Smooth muscle cell (in vitro differentiated cells): ENCODE measurements at regions not wholly inside any gene's neighbourhood (a gene's known extent, or its start where the extent isn't known, plus 50 kb on each side); places are given as distances from the start of the nearest gene placed in this dataset.

Source experiments
- DNase-seq: peaks from one replicate; lab custom pipeline; 2025; ENCODE audit not compliant: unreplicated experiment; lab: John Stamatoyannopoulos, UW
- H2AFZ ChIP-seq: fragments of 200-600 bp; sonication (generic); 2 replicates; pipeline ENCODE4 v1.6.0; 2016; ENCODE audit warnings: antibody characterized with exemption, low read depth, mild to moderate bottlenecking
- H3F3A ChIP-seq: fragments of 200-600 bp; sonication (generic); 2 replicates; pipeline ENCODE4 v1.6.0; 2017; ENCODE audit warnings: antibody characterized with exemption, low read depth
- H3K27ac ChIP-seq: fragments of 200-600 bp; sonication (generic); 2 replicates; pipeline ENCODE4 v1.5.1; 2016; ENCODE audit warnings: low read depth, mild to moderate bottlenecking
- H3K27me3 ChIP-seq: fragments of 200-600 bp; sonication (generic); 2 replicates; pipeline ENCODE4 v1.6.1; 2016; ENCODE audit warnings: low read depth, mild to moderate bottlenecking
- H3K36me3 ChIP-seq: fragments of 200-600 bp; sonication (generic); 2 replicates; pipeline ENCODE4 v1.5.1; 2016; ENCODE audit warnings: low read depth
- H3K4me1 ChIP-seq: fragments of 200-600 bp; sonication (generic); 2 replicates; pipeline ENCODE4 v1.5.1; 2016; ENCODE audit warnings: low read depth
- H3K4me2 ChIP-seq: fragments of 200-600 bp; sonication (generic); 2 replicates; pipeline ENCODE4 v1.6.0; 2016; ENCODE audit warnings: mild to moderate bottlenecking
- H3K4me3 ChIP-seq: fragments of 200-600 bp; sonication (generic); 2 replicates; pipeline ENCODE4 v1.5.1; 2016; ENCODE audit warnings: mild to moderate bottlenecking
- H3K79me2 ChIP-seq: fragments of 200-600 bp; sonication (generic); 2 replicates; pipeline ENCODE4 v1.6.0; 2016; ENCODE audit warnings: low read depth, mild to moderate bottlenecking
- H3K9ac ChIP-seq: fragments of 200-600 bp; sonication (generic); 2 replicates; pipeline ENCODE4 v1.6.0; 2016; ENCODE audit warnings: low read depth
- H3K9me3 ChIP-seq: fragments of 200-600 bp; sonication (generic); replicated peaks from 2 replicates; pipeline ENCODE4 v1.5.1; 2016; ENCODE audit warnings: low read depth
- H4K20me1 ChIP-seq: fragments of 200-600 bp; sonication (generic); 2 replicates; pipeline ENCODE4 v1.6.0; 2016; ENCODE audit warnings: low read depth
- WGBS: methylation state at CpG from one replicate; pipeline ENCODE4 v1.1.7; 2016; ENCODE audit warnings: low lambda C conversion rate; 5-methylcytosine and 5-hydroxymethylcytosine counted together
- TF ChIP-seq, protein P1 (sequence below): fragments of 200-600 bp; sonication (generic); IDR thresholded peaks from 2 replicates; pipeline ENCODE4 v1.5.1; 2017; ENCODE audit warnings: borderline replicate concordance, mild to moderate bottlenecking, antibody characterized with exemption; ENCODE audit not compliant: insufficient read depth, poor library complexity, severe bottlenecking

DNA sequence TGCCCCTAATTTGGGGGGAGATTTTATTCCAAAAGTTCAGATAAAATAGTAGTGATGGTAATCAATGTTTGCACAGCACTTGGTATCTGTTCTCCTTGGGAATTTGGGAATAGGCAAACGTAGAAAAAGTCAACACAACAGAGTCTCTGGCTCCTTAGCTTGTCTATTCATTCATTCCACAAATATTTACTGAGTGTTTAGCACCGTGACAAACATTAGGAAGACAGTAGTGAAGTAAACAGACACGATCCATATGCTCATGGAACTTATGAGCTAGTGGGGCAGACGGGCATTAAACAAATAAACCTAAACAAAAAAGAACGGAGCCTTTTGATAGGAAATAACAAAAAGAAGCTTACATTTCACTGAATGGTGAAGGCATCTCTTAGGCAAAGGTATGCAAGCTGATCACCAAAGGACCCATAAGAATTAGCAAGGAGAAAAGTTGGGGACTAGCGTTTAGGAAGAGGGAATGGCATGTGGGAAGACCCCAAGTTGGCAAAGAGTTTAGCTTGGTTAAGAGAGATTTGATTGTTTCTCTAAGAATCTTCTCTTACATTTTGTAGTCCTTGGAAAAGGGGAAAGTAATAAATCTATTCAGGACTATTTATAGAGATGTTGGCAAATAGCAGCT, 243.9 kb upstream of the NPY start:
- H3K4me3 ChIP-seq, result no peak overlapping the region
- TF ChIP-seq, protein P1, sequence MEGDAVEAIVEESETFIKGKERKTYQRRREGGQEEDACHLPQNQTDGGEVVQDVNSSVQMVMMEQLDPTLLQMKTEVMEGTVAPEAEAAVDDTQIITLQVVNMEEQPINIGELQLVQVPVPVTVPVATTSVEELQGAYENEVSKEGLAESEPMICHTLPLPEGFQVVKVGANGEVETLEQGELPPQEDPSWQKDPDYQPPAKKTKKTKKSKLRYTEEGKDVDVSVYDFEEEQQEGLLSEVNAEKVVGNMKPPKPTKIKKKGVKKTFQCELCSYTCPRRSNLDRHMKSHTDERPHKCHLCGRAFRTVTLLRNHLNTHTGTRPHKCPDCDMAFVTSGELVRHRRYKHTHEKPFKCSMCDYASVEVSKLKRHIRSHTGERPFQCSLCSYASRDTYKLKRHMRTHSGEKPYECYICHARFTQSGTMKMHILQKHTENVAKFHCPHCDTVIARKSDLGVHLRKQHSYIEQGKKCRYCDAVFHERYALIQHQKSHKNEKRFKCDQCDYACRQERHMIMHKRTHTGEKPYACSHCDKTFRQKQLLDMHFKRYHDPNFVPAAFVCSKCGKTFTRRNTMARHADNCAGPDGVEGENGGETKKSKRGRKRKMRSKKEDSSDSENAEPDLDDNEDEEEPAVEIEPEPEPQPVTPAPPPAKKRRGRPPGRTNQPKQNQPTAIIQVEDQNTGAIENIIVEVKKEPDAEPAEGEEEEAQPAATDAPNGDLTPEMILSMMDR, result no peak
- no peak overlapping the region for H3K4me2 ChIP-seq
- H3F3A ChIP-seq, result no peaks in the 10 kb centered on the region
- no peak for DNase-seq
- no peaks in the 10 kb centered on the region for H3K36me3 ChIP-seq
- no peaks in the 10 kb centered on the region for H3K4me1 ChIP-seq
- no peak overlapping the region for H3K9ac ChIP-seq
- H4K20me1 ChIP-seq, result no peaks in the 10 kb centered on the region
- no peak overlapping the region for H2AFZ ChIP-seq
- WGBS, result 46% methylated on average over 6 of the region's 6 CpGs
- no peaks in the 10 kb centered on the region for H3K27me3 ChIP-seq
- peaks cover 6% of the 10 kb centered on the region for H3K9me3 ChIP-seq
- H3K27ac ChIP-seq, result no peak overlapping the region
- H3K79me2 ChIP-seq, result no peaks in the 10 kb centered on the region

DNA sequence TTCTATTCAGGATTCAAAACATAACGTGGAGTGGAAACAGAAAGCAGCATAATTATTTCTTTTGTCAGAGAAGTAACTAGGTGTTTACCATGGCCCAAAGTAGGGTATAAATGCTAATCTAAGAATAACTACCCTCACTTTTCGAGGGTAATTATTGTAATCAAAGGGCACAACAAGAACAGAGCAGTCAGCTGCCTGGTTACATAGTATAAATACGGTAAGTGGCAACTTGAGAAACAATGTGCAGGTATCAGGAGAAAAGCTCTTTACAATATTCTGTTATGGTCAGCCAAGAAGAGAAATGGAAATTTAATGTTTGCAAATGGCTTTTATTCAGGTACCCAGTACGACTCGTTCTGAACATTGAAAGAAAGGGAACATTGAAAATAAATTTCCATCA, 242.0 kb upstream of the NPY start:
- Histone ChIP-seq H3K9me3 (peaks cover 6% of the 10 kb centered on the region), H3K9ac (no peak overlapping the region), H2AFZ (no peak overlapping the region), H3K27me3 (no peaks in the 10 kb centered on the region), H4K20me1 (no peaks in the 10 kb centered on the region), H3K4me3 (no peak overlapping the region), H3K4me2 (no peak overlapping the region), H3K36me3 (no peaks in the 10 kb centered on the region), H3K79me2 (no peaks in the 10 kb centered on the region), H3F3A (no peaks in the 10 kb centered on the region), H3K27ac (no peak overlapping the region), H3K4me1 (no peaks in the 10 kb centered on the region)
- DNase-seq, result no peak
- TF ChIP-seq, protein P1, result no peak
- WGBS, result 94% methylated on average over 5 of the region's 5 CpGs

DNA sequence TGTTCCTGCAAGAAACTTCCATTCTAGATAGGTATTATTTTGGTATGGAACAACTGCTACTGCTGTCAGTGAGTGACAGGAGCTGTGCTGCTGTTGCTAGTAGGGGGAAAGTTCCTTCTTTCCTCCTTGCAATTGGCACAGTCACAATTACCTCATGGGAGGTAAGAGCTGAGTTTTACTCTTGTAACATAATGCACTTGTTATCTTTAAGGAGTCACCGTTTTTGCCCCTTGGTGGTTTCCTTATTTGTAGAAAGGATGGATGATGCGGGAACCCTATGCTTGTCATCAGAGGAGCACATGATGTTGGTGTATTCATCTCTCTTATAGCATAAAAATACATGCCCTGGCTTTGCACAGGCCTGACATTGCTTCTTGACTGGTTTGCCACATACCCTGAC, 234.7 kb upstream of the NPY start:
- DNase-seq, result no peak
- Histone ChIP-seq H3K4me1 (no peaks in the 10 kb centered on the region), H3K9ac (no peak overlapping the region), H4K20me1 (no peaks in the 10 kb centered on the region), H3K79me2 (no peaks in the 10 kb centered on the region), H3F3A (no peaks in the 10 kb centered on the region), H3K4me3 (no peak overlapping the region), H3K27me3 (peaks cover 3% of the 10 kb centered on the region), H3K27ac (no peak overlapping the region), H3K4me2 (no peak overlapping the region), H3K9me3 (peaks cover 5% of the 10 kb centered on the region), H2AFZ (no peak overlapping the region), H3K36me3 (no peaks in the 10 kb centered on the region)
- WGBS, result 78% methylated on average over 2 of the region's 2 CpGs
- TF ChIP-seq, protein P1, result no peak

DNA sequence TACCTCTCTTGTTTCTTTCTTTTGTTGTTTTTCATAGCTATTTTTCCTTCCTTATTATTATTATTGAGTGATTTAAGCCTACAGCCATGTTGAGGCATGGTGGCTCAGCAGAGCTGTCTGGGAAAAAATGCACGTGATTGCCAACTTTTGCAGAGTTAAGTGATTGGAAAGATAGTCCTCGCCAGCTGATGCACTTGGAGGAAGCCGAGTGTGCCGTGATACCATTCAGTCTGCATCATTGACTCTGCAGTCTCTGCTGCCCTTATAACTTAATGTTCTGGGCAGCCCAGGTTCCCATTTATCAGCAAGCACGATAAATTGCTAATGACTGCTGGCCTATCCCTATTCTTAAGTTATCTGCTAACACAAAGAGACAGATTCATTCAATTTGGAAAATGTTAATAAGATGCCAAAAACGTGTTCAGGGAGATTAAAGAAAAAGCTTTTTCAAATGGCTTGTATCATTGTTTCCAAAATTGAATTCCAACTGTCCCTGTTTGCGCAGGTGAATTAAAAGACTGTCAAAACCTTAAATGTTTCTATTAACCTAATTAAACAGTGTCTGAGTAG, 232.9 kb upstream of the NPY start:
- no peak overlapping the region for H3K4me3 ChIP-seq
- peaks cover 4% of the 10 kb centered on the region for H3K4me1 ChIP-seq
- WGBS, result 87% methylated on average over 7 of the region's 7 CpGs
- no peak overlapping the region for H3K4me2 ChIP-seq
- no peaks in the 10 kb centered on the region for H3K9me3 ChIP-seq
- peaks cover 17% of the 10 kb centered on the region for H3K27me3 ChIP-seq
- H3K9ac ChIP-seq, result no peak overlapping the region
- TF ChIP-seq, protein P1, result no peak
- no peak for DNase-seq
- H4K20me1 ChIP-seq, result no peaks in the 10 kb centered on the region
- no peak overlapping the region for H2AFZ ChIP-seq
- H3K36me3 ChIP-seq, result no peaks in the 10 kb centered on the region
- no peaks in the 10 kb centered on the region for H3K79me2 ChIP-seq
- H3F3A ChIP-seq, result no peaks in the 10 kb centered on the region
- H3K27ac ChIP-seq, result no peak overlapping the region
